PC-9 (cell line): ENCODE measurements at regions not wholly inside any gene's neighbourhood (a gene's known extent, or its start where the extent isn't known, plus 50 kb on each side); places are given as distances from the start of the nearest gene placed in this dataset.

Experiments used
- CTCF ChIP-seq: fragments of 200-600 bp; sonication (generic); conservative IDR thresholded peaks from 2 replicates; pipeline ENCODE4 v1.6.1; 2017; ENCODE audit warnings: mixed run types, antibody characterized with exemption, mild to moderate bottlenecking, moderate library complexity
- EZH2 ChIP-seq: fragments of 200-600 bp; sonication (generic); IDR thresholded peaks from 2 replicates; pipeline ENCODE4 v1.8.0; 2017; ENCODE audit warnings: antibody characterized with exemption, low read depth

GRCh38 chr11:129286813-129287212 is 88.8 kb upstream of the BARX2 start:
- TF ChIP-seq CTCF (no peak), EZH2 (no peak)
